GM20431 (cell line): ENCODE measurements at regions not wholly inside any gene's neighbourhood (a gene's known extent, or its start where the extent isn't known, plus 50 kb on each side); places are given as distances from the start of the nearest gene placed in this dataset.

ENCODE experiments used
- in situ Hi-C: fragments of 300-500 bp; cut with MseI, MboI; formaldehyde crosslinking; loops from one replicate; pipeline ENCODE4 v1.15.0; 2020; ENCODE audit warnings: low sequenced_read_pairs; ENCODE audit not compliant: unreplicated experiment

- in situ Hi-C loops: no loop called here
These were observed 1291.6 kb downstream of the NSUN3 start for GRCh38 chr3:95354489-95354888.

GRCh38 chr3:95356764-95357501, 1294.1 kb downstream of the NSUN3 start:
- in situ Hi-C loops: no loop called here

GRCh38 chr3:95387242-95388021, 1324.6 kb downstream of the NSUN3 start:
- in situ Hi-C loops: no loop called here

- in situ Hi-C loops: no loop called here
These were observed 1327.0 kb downstream of the NSUN3 start for GRCh38 chr3:95389725-95390313.

GRCh38 chr3:95394286-95394685, 1331.4 kb downstream of the NSUN3 start:
- in situ Hi-C loops: no loop called here

GRCh38 chr3:95399585-95399984, 1336.7 kb downstream of the NSUN3 start:
- in situ Hi-C loops: no loop called here

GRCh38 chr3:95401693-95402092, 1338.8 kb downstream of the NSUN3 start:
- in situ Hi-C loops: no loop called here

DNA sequence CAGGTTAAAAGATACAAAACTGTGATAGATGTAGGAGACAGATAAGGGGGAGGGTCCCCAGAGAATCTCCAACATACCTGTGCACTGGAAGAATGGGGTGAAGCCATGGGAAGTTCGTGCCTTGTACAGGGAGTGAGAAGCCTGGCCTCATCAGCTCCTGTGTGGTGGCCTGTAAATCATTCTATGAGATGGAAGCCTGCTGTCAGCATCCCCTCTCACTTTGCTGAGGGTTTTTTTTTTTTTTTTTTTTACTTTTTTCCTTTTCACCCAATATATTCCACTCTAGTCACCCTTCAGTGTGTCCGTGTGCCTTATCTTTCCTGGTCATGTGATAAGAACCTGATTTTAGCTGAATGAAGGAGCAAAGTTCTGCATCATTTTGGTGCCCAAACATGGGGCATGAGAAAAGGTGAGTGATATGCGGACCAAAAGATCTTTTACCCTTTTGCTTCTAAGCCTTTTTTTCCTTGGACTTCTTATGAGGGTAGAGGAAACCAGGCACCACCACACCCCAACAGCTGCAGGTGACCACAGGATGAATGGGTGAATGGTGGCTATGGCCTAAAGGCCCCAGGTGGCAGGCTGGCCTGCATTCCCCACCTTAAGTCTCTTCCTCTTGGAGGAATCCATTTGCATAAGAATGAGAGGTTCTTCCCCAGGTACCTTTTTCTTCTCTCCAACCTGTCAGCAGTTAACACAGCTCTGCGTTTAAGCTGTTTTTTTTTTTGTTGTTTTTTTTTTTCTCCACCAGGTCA, 1345.0 kb downstream of the NSUN3 start:
- in situ Hi-C loops: no loop called here

DNA sequence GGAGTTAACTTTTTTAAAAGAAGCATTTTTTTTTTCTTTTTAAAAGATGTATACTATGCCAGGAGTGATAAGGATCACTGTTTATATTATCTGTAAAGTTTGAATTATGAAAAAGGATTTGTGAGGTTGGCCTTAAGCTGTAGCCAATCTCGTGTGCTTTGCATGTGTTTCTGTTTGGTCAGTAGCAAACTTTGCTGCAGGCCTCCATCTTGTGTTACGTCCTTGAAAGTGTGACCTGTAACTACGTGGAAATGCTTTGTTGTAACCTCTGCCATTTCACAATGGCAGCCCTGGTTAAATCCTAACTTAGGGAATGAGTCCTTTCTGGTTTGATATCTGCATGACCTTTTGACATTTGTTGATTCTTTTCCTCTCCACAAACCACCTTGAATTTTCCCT, 1345.6 kb downstream of the NSUN3 start:
- in situ Hi-C loops: no loop called here

DNA sequence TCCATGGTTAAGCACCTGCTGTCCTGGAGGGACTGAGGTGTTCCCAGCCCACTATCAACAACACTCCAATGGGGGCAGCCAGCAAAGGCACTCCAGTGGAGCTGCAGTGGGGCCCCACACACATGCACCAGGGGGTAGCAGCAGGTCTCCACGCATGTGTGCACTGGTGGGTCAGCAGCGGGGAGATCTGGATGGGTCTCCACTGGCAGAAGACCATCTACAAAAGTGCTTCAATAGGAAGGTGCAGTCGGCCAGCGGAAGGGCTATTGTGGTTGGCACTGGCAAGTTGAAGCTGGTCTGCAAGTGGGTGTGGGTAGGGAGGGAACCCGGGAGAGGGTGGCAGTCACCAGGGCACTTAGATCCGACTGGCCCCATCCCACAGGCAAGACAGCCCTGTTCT, 1355.4 kb downstream of the NSUN3 start:
- in situ Hi-C loops: no loop called here

GRCh38 chr3:95424279-95424678, 1361.4 kb downstream of the NSUN3 start:
- in situ Hi-C loops: no loop called here

GRCh38 chr3:95434491-95434890, 1371.6 kb downstream of the NSUN3 start:
- in situ Hi-C loops: no loop called here

DNA sequence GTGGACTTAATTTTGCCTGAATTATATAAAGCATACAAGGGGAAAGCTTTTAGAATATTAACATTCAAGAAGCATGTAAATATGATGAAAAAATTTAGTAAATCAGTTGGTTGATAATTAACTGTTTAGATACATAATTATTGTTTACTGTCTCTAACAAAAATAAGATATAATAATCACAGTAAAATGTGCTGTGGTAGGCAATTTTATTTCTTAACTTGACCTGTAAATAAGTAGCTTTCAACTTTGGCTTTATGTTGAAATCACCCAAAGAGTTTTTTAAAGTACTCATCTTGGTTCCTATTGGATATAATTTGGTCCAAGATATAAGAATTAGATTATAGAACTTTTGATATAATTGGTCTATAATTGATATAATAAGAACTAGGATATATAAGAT, 1374.5 kb downstream of the NSUN3 start:
- in situ Hi-C loops: no loop called here

GRCh38 chr3:95438274-95438673, 1375.4 kb downstream of the NSUN3 start:
- in situ Hi-C loops: no loop called here

DNA sequence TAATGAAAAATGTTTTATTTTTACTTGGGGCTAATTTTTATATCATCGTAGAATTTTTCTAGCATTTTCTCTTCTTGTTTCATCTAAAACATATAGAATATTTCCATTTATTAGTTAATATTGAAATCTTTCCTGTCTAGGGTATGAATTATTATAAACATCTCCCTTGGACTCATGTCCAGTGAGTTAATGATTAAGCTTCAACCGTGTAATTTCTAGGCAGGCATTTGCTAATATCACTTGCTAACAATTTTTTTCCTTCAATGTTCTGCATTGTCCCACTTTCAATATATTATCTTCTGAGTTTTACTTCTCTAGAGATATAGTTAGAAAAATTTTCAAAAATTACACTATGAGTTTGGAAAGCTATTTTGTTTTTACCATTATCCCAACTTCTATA, 1371.6 kb upstream of the EPHA6 start:
- in situ Hi-C loops: no loop called here

GRCh38 chr3:95449841-95450240, 1364.6 kb upstream of the EPHA6 start:
- in situ Hi-C loops: no loop called here

- in situ Hi-C loops: no loop called here
These were observed 1361.2 kb upstream of the EPHA6 start for GRCh38 chr3:95453242-95453641.

- in situ Hi-C loops: no loop called here
These were observed 1357.6 kb upstream of the EPHA6 start for GRCh38 chr3:95456835-95457234.

GRCh38 chr3:95459706-95460105, 1354.7 kb upstream of the EPHA6 start:
- in situ Hi-C loops: no loop called here

DNA sequence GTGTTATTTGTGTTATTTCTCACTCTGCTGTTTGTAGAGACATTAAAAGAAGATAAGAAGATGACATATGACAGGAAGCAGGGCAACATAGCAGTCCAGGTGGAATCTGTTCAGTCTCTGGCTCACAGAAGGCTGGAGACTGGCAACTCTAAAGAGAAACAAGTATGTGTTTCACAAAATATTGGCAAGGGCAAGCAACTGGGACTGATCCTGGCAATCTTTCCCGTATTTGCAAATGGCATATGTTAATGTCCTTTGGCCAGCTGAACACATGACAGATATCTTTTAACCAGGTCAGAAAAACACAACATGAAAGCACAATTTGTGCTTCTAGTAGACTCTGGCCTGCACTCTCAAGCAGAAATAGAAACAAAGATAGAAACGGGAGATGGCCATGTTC, 1354.1 kb upstream of the EPHA6 start:
- in situ Hi-C loops: no loop called here

DNA sequence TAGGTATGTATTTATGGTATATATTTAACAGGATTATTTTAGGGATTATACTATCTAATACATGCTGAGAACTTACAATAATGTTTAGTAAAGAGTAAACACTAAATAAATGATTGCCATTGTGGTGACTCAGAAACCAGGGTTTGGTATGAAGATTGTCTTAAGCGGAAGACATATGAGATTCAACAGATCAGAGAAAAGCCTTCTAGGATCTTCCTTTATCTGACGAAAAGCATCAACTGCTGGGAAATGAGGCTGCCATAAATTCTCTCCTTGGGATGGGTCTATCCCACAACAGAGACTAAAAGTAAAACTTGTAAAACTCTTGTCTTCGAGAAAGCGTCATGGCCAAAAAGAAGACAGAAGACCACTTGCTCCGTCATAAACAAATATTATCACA, 1352.2 kb upstream of the EPHA6 start:
- in situ Hi-C loops: no loop called here
